HepG2 (cell line): ENCODE measurements at regions not wholly inside any gene's neighbourhood (a gene's known extent, or its start where the extent isn't known, plus 50 kb on each side); places are given as distances from the start of the nearest gene placed in this dataset.

Source experiments
- ATAC-seq: fragments of 200-7000 bp; cut with Tn5 transposase; 3 replicates; pipeline ENCODE4 v1.9.1; 2020; ENCODE audit warnings: mild to moderate bottlenecking, moderate library complexity
- BruUV-seq: library from RNA; stranded (reverse); fragments of 400-500 nt; replicated peaks from 2 replicates; lab custom pipeline; 2021; lab: Mats Ljungman, UMichigan
- CTCF ChIA-PET: fragments of 300-600 bp; formaldehyde crosslinking; extraction: SDS; loops from one replicate; lab custom pipeline; 2021; ENCODE audit warnings: low total read pairs, inconsistent platforms, low intra/inter-chr PET ratio; lab: Yijun Ruan, JAX
- POLR2A ChIA-PET: fragments of 350-600 bp; sonication (Branson Sonifier 250); formaldehyde crosslinking; loops from one replicate; lab custom pipeline; 2020; ENCODE audit warnings: antibody characterized with exemption, inconsistent platforms; lab: Yijun Ruan, JAX
- DNase-seq: peaks from one replicate; pipeline ENCODE4 v3.0.0-alpha.2; 2015; ENCODE audit warnings: low spot score
- FAIRE-seq: peaks from 3 replicates; lab custom pipeline; 2011; peaks lifted over from hg19 to GRCh38; lab: Jason Lieb, UNC
- H2AFZ ChIP-seq: one replicate; pipeline ENCODE4 v1.6.1; 2011; ENCODE audit warnings: low read length, inconsistent platforms
- H3K27ac ChIP-seq: fragments of 300-600 bp; 3 replicates; pipeline ENCODE4 v1.8.0; 2011; ENCODE audit warnings: mixed run types, mild to moderate bottlenecking, mixed read lengths, low read length, inconsistent platforms; ENCODE audit not compliant: insufficient read depth; ENCODE audit errors: extremely low read length
- H3K27me3 ChIP-seq, 2 experiments: fragments of 200-600 bp in 1 of 2; 2 replicates in 1 of 2; 3 replicates in 1 of 2; pipeline versions ENCODE4 v1.6.0 to v1.8.0; 2011; ENCODE audit warnings: low read length in 2 of 2, mild to moderate bottlenecking in 2 of 2, moderate library complexity in 2 of 2, inconsistent platforms in 1 of 2; ENCODE audit not compliant: insufficient read depth in 2 of 2, control insufficient read depth in 1 of 2
- H3K36me3 ChIP-seq, 2 experiments: fragments of 200-600 bp in 1 of 2; replicated peaks in 1 of 2; 2 replicates in 1 of 2; 3 replicates in 1 of 2; pipeline versions ENCODE4 v1.5.1 to v1.8.0; 2011; ENCODE audit warnings: low read length in 2 of 2, inconsistent platforms in 1 of 2; ENCODE audit not compliant: insufficient read depth in 2 of 2, control insufficient read depth in 1 of 2
- H3K4me1 ChIP-seq: 2 replicates; pipeline ENCODE4 v1.5.1; 2012; ENCODE audit warnings: low read length, inconsistent platforms; ENCODE audit not compliant: insufficient read depth
- H3K4me2 ChIP-seq: 2 replicates; pipeline ENCODE4 v1.6.0; 2011; ENCODE audit warnings: low read depth, low read length, inconsistent platforms
- H3K4me3 ChIP-seq, 3 experiments: fragments of 200-600 bp in 1 of 3; sonication (generic), shearing (Covaris generic) in 1 of 3; replicated peaks in 1 of 3; 2 replicates each; pipeline ENCODE4 v1.5.1; 2011 to 2016; ENCODE audit warnings: low read length in 3 of 3, inconsistent platforms in 2 of 3, low read depth in 2 of 3, mild to moderate bottlenecking in 2 of 3, control low read depth in 1 of 3, mixed read lengths in 1 of 3; ENCODE audit not compliant: insufficient read depth in 1 of 3
- H3K79me2 ChIP-seq: one replicate; pipeline ENCODE4 v1.6.1; 2011; ENCODE audit warnings: low read length, inconsistent platforms; ENCODE audit not compliant: insufficient read depth
- H3K9ac ChIP-seq: 2 replicates; pipeline ENCODE4 v1.6.0; 2011; ENCODE audit warnings: mild to moderate bottlenecking, low read depth, low read length, inconsistent platforms; ENCODE audit not compliant: insufficient read depth
- H3K9me3 ChIP-seq: 2 replicates; pipeline ENCODE4 v1.5.1; 2012; ENCODE audit warnings: mild to moderate bottlenecking, low read length
- H4K20me1 ChIP-seq: 2 replicates; pipeline ENCODE4 v1.6.0; 2011; ENCODE audit warnings: inconsistent platforms, mild to moderate bottlenecking, low read length, moderate library complexity; ENCODE audit not compliant: insufficient read depth
- CEBPB ChIP-seq: IDR thresholded peaks from 2 replicates; pipeline ENCODE4 v1.6.1; 2011; ENCODE audit warnings: low read depth, low read length, improper control_type of control experiment, borderline replicate concordance
- RBAK ChIP-seq: sonication (generic); formaldehyde crosslinking; IDR thresholded peaks from 2 replicates; pipeline ENCODE4 v1.5.1; 2020; ENCODE audit warnings: mild to moderate bottlenecking, missing genetic modification reagents
- WGBS: methylation state at CpG from one replicate; pipeline ENCODE4 v1.1.6; 2017; ENCODE audit warnings: low lambda C conversion rate; 5-methylcytosine and 5-hydroxymethylcytosine counted together
- in situ Hi-C: cut with HindIII; loops from 2 replicates; pipeline ENCODE4 v1.10.0; 2017; ENCODE audit warnings: low pct_unique_long_range_greater_than_20kb; ENCODE audit not compliant: extremely low pct_ligation_motif_present
- intact Hi-C: fragments of 100-400 bp; cut with micrococcal nuclease; formaldehyde crosslinking; loops from one replicate; pipeline ENCODE4 v1.10.0; 2022; ENCODE audit not compliant: unreplicated experiment
- TF ChIP-seq, protein P1 (sequence below): sonication (generic); formaldehyde crosslinking; IDR thresholded peaks from 2 replicates; pipeline ENCODE4 v1.4.0; 2020; ENCODE audit warnings: mild to moderate bottlenecking, missing genetic modification reagents

DNA sequence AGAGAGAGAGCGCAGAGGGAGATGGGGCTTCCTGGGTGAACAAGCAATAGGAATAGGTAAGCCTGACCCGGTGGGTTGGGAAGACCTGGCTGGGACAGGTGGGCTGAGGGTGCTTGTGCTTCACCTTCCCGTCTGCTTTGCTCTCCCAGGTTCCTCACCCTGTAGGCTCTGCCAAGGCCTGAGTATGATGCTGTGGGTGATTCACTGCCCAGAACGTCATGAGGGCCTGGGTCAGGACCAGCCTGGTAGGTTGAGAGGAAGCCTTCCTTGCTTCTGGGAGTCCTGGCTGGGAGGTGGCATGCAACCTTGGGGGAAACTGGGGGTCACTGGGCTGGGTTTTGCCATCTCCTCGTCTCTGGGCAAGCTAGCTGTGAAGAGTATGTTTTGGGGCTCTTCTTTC is 220.2 kb upstream of the APCDD1 start (continued):
- no peak for TF ChIP-seq RBAK

DNA sequence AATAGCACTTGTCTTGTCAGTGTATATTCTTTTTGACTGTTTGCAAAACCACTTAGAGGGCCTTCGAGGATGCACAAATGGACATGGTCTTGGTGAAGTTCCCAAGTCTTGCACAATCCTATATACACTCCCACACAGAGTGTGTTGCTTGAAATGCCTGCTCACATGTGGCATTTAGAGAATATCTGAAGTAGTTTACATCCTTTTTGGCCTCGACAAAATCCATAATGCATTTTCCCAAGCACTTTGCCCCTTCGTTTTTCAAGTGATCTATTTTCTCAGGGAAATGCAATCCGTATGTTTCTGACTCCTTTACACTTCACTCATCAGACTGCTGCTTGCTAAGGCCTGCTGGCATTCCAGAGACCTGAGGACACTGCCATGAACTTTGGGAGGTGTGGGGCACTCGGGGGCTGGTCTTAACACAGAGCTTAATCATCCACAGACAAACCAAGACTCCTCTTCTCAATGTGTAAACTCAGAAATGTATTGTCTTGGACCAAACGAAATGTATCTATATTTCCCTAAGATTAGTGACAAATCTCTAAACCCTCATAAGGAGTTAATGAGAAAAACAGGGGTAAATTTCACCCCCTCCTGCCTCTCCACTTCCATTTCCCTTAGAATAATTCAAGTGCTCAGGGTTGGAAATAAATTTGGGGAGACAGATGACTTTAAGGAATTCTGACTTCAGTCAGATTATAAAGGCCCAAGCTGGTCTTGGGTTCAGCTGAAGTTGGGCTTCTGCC is 219.3 kb upstream of the APCDD1 start:
- no peak for FAIRE-seq
- 0% methylated on average over 6 of the region's 6 CpGs for WGBS
- BruUV-seq: no TSS peak
- Histone ChIP-seq H2AFZ (no peak overlapping the region), H3K36me3 (no peaks in the 10 kb centered on the region), H3K4me3 (no peak overlapping the region), H3K27ac (no peak overlapping the region), H3K9ac (no peak overlapping the region), H3K27me3 (peaks cover 0 to 12% of the 10 kb centered on the region in 2 experiments; a peak in 2 of 5 replicates), H3K4me2 (no peak overlapping the region), H3K79me2 (no peaks in the 10 kb centered on the region), H3K4me1 (no peaks in the 10 kb centered on the region), H3K9me3 (no peaks in the 10 kb centered on the region), H4K20me1 (no peaks in the 10 kb centered on the region)
- CTCF ChIA-PET: no interaction called here
- POLR2A ChIA-PET: no interaction called here
- no peak for ATAC-seq
- peak; percentile 52; the same call in 1 of the 2 replicates for TF ChIP-seq CEBPB
- TF ChIP-seq, protein P1, sequence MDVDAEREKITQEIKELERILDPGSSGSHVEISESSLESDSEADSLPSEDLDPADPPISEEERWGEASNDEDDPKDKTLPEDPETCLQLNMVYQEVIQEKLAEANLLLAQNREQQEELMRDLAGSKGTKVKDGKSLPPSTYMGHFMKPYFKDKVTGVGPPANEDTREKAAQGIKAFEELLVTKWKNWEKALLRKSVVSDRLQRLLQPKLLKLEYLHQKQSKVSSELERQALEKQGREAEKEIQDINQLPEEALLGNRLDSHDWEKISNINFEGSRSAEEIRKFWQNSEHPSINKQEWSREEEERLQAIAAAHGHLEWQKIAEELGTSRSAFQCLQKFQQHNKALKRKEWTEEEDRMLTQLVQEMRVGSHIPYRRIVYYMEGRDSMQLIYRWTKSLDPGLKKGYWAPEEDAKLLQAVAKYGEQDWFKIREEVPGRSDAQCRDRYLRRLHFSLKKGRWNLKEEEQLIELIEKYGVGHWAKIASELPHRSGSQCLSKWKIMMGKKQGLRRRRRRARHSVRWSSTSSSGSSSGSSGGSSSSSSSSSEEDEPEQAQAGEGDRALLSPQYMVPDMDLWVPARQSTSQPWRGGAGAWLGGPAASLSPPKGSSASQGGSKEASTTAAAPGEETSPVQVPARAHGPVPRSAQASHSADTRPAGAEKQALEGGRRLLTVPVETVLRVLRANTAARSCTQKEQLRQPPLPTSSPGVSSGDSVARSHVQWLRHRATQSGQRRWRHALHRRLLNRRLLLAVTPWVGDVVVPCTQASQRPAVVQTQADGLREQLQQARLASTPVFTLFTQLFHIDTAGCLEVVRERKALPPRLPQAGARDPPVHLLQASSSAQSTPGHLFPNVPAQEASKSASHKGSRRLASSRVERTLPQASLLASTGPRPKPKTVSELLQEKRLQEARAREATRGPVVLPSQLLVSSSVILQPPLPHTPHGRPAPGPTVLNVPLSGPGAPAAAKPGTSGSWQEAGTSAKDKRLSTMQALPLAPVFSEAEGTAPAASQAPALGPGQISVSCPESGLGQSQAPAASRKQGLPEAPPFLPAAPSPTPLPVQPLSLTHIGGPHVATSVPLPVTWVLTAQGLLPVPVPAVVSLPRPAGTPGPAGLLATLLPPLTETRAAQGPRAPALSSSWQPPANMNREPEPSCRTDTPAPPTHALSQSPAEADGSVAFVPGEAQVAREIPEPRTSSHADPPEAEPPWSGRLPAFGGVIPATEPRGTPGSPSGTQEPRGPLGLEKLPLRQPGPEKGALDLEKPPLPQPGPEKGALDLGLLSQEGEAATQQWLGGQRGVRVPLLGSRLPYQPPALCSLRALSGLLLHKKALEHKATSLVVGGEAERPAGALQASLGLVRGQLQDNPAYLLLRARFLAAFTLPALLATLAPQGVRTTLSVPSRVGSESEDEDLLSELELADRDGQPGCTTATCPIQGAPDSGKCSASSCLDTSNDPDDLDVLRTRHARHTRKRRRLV (CRISPR knock-in tag): no peak
- intact Hi-C loops (no loop called here), in situ Hi-C loops (no loop called here)
- DNase-seq: no peak
